GM19468 (cell line): ENCODE measurements at regions not wholly inside any gene's neighbourhood (a gene's known extent, or its start where the extent isn't known, plus 50 kb on each side); places are given as distances from the start of the nearest gene placed in this dataset.
"Not testable (repeated sequence)": the region's sequence is repeated elsewhere in the genome, so short reads cannot be mapped to it uniquely, and the experiment has no call there.

ENCODE experiments used
- ATAC-seq: cut with Tn5 transposase; IDR thresholded peaks from one replicate; pipeline ENCODE4 v1.9.1; 2021; ENCODE audit warnings: mild to moderate bottlenecking, moderate library complexity, moderate number of reproducible peaks; ENCODE audit not compliant: unreplicated experiment; ENCODE audit errors: extremely low read depth

DNA sequence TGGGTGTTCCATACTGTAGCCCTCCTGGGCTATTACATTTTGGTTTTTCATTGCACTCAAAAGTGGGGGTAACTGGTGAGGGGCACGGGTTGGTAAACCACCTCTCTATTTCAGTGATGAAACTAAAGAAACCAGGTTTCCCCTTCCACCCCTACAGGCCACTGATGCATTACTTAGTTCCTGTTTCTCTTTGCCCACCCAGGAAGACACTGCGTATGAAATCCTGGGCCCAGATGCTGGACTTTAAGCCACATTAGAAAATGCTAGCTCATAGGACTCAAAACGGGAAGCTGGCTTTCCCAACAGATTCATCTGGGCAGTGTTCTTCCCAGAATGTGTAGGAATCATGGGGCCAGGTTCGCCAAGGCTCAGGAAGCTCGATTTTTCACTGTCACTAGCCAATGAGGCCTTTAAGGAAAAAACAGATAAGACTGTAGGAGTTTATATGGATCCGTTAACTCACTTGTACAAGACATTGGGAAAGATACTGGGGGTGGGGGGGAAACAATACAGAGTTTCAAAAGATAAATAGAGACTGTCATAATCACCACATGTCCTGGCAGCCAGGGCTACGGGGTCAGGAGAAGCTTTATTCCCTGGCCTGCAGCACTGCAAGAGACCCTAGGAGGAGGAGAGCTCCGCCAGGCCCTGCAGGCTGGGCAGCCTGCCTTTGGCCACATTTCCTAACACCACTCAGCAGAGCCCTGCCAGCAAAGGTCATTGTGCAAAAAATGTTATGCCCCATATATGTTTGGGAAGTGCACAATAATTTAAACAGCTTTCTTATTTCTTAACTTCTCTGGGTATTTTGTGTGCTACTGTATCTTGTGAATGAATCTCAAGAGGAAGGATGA, 228.5 kb upstream of the PLGLB2 start:
- not testable (repeated sequence) for ATAC-seq

DNA sequence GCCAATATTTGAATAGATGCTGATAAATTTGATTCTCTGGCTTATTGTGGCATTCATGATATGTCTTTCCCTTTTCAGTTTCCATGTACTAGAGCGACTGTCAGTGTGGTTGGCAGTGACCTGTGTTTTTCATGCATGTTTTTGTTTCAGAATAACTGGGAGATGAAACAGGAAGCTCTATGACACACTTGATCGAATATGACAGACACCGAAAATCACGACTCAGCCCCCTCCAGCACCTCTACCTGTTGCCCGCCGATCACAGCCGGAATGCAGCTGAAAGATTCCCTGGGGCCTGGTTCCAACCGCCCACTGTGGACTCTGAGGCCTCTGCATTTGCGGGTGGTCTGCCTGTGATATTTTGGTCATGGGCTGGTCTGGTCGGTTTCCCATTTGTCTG, 226.8 kb upstream of the PLGLB2 start:
- peak; percentile 57 for ATAC-seq

DNA sequence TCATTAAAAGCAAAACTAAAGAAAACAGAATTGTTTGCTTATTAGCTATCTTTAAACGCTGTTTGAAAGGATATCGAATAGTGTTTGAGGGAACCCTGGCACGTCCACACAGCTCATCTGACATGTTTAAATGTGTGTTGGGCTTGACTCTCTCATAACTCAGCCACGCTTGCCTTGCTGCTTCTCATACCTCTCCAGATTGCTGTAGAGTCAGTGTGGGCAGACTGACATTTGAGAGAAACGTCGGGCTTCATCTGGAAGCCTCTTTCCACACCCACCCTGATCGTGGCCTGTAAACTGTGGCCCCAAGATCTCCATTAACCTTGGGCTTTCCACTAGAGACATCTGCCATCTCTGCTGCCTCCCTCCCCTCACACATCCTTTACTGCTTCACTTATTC, 226.4 kb upstream of the PLGLB2 start:
- ATAC-seq, result not testable (repeated sequence)

DNA sequence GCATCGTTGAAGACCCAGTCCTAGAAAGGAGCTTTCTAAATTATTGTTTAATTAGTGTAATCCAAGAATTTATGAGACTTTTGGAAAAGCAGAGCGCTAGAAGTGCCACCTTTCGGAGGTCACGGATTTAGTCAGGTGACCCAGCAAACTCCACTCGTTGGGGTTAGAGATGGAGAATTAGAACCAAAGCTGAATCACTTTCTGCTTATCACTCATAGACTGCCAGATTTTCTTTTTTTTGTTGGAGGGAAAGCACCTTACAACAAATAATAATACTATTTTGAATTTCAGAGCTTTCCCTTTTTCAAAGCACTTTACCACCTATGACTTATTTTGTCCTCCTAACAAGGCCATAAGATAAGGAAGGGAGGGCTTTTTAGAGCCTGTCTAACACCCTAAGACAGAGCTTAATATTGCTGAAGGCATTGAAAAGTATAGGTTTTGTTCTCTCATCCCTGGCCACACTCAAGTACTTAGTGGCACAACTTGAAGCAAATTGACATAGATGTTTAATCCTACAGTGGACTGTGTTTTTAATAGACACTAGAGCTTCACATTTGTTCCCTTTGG, 223.2 kb upstream of the PLGLB2 start:
- ATAC-seq, result not testable (repeated sequence)

DNA sequence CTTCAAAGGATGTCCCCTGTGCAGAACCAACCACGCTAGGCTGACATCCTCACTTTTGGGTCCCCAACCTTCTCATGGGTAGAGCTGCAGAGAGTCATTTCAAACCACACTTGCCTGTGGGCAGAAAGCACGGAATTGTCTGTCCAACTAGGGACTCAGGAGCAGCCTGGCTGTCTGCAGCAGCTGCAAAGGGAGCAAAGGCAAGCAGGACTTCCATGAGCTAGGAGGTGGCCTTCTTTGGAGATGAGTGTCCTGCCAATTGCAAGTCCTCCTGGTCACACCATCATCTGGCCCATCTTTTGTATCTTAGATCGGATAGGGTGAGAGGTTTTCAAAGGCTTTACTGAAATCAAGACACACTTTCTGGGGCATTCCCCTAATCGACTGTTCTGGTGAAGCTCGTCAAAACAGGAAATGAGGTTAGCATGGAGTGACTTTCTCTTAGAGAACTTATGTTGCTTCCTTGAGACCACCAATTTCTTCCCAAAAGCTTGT, 222.3 kb upstream of the PLGLB2 start:
- not testable (repeated sequence) for ATAC-seq

DNA sequence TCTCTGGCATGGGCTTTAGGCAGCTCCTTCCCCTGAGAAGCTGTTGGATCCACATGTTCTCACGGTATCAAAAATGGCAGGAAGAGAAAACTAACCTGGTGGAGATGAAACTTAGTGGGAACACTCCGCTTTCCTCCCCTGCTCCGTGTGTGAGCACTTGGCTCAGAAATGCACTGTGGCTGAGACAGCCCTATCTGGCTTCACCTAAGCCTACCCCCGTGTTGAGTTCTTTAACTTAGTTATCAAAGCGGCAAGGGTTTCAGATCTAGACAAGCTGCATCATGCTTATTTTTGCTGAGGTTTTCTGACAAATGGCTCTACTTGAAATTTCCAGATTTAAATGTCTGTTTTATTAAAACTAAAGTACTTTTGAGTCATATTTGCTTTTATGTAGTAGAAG, 221.6 kb upstream of the PLGLB2 start:
- ATAC-seq, result not testable (repeated sequence)

DNA sequence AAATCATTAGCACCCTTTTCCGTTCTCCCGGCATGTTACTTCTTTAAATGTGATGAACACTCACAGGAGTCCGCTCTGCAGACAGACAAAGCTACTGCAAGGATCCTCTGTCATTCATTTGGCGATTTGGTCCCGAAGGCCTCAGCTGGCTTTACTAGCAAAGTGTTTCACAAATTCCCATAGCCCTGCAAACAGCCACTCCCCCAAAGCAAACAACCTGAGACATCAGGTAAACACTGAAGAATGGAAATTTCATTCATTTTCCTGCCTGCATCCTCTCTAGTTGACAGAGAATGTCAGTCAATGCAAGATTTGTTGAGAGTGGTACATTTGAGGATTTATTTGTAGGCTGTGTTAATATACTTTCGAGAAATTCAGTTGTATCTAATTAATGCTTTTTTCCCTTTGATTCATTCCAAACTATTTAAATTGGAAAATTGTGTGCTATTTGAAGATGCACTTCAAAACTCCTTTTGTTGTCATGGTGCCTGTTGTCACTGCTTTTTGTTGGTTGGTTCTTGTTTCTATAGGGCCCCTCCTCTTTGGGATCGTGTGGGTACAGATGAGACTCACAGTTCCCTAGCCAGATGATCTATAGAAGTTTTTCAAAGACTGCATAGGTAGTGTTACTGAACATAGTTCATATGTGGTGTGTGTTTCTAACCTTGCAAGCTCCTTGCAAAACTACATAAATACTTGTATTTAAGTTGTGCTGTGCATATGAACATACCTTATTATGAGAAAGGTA, 215.7 kb upstream of the PLGLB2 start:
- not testable (repeated sequence) for ATAC-seq

DNA sequence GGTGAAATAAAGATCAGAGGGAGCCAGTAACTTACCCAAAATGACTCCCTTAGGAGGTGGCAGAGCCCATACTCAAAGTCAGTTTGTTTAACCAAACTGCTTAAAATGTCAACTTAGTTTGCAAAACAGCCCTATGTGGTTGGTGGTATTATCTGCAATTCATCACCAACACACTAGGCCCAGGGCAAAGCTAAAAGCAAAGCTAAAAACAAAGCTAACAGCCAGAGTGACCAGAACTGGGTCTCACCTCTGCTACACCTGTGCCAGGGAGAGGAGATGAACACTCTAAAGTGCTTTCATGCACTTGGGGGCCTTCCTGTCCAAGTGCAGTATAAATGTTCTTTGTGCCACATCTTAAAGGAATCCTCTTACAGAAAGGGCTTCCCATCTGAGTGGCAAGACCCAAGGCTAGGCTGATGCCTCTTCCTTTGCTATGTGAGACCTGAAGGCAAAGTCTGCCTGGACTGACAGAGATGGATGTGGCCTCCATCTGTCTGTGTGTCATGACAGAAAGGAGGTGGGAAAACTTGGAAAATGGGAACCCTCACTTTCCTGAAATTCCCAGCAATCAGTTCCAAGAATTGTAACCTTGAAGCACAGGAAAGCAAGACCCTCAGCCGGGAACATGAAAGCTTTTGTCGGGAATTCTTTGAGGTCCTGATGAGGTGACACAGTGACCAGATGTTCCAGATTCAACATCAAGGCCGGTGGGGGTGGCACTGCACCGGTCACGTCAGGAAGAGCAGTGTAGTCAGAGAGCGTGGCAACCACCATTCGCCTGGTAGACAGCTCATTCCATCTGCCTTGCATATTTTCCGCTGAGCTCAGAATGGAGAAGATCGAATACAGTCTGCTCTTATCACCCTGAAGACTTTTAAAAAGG, 214.3 kb upstream of the PLGLB2 start:
- ATAC-seq, result not testable (repeated sequence)

DNA sequence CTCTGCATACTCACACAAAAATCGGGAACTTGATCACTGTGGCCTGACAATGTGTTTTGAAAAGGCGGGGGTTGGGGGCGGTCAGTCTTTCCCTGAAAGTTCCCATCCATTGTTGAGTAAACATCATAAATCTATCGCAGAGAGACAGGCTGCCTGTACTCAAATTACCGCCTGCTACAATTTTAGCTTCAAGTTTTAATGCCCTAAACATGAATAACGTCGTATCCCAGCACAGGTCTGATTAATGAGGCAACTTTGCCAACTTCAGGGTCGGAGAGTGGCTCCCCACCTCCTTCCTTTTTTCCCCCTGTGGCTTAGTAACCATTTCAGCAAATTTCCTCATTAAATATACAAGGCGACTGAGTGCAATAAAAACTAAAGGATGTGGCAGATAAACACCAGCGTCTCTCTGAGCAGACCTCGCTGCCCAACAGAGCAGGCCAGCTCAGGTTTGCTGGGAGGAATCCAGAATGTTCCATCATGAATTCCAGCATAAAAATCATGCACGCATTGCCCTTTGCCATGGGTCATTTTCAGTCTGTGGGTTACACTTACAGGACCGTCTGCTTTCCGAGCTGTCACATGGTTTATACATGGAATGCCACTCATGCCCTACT, 213.5 kb upstream of the PLGLB2 start:
- not testable (repeated sequence) for ATAC-seq

DNA sequence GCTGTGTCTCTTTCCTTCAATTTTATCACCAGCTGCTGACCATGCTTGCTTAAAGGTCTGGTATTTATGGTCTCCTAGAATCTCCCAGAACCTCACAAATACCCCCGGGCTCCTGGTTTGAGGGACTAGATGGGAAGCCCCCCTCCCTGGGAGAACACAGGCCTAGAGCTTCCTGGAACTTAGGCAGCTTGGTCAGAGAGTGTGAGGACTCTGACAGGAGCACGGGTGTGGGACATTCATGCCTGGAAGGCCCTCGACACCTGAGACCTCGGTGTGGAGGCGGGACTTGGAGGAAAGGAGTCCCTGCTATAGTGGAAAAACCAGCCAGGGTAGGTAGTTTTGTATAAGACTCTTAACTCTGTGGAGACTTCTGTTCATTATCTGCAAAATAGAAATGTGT, 211.5 kb upstream of the PLGLB2 start:
- not testable (repeated sequence) for ATAC-seq

DNA sequence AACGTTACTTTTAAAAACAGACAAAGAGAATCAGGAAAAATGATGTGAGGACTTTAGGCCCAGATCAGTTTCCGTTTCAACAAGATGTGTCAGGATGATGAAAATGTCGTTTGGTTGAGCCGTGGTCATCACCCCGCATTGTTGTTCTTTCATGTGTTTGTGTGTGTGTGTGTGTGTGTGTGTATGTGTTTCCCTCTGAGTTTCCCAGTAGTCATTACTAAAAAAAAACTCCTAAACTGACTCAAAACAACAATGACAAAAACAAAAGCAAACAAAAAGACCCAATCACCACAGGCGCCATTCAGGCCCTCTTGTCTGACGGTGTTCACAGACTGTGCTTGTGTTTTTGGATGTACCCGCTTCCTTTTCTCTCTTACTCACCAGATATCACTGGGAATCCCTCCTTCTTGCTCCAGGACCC, 210.6 kb upstream of the PLGLB2 start:
- not testable (repeated sequence) for ATAC-seq

DNA sequence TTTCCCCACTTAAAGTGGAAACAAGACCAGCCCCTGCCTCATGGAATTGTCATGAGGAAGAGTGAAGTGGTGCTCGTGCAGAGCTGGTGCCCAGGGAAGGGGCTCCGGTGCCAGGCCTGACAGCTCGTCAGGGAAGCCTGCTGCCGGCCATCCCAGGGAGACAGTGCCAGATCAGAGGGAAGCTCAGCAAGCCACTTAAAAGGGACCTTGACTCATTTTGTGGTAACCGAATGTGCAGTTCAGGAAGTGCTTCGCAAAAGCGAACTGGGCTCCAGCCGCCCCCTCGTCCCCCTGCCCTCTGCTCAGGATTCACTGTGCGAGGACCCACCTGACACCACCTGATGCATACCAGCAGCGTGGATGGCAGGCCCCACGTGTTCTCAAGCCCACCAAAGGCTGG, 209.6 kb upstream of the PLGLB2 start:
- not testable (repeated sequence) for ATAC-seq

DNA sequence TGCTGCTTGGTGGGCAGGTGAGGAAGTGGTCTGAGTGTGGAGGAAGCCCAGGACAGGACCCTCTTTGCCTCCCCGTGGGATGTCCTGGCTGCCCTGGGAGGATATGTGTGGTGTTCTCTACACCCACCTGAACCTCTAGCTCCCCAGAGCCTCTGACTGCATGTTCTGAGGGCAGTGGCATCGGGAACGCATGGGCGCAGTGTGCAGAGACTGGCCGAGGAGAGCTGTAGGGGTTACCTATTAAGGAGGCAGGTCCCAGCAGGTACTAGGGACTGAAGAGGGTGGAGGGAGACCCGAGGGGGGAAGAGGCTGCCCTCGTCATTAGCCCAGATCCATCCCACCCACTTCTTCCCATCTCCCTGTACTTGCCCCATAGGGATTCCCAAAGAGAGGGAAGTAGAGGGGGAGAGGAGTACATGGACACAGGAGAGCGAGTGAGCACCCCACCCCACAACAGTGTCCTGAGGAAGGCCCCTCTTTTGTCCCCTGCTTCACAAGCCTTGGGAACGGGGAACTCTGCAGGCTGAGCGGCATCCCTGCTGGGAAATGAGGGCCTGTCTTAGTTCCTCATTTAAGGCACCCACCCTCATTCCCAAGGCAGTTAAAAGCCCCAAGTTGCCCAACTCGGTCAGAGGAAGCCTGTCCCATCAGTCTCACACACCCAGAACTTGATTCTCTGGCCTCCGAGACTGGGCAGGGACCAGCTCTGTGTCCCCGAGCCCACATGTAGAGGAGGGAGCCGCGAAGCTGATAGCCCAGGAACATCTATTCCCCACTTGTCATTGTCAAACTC, 208.5 kb upstream of the PLGLB2 start:
- not testable (repeated sequence) for ATAC-seq

DNA sequence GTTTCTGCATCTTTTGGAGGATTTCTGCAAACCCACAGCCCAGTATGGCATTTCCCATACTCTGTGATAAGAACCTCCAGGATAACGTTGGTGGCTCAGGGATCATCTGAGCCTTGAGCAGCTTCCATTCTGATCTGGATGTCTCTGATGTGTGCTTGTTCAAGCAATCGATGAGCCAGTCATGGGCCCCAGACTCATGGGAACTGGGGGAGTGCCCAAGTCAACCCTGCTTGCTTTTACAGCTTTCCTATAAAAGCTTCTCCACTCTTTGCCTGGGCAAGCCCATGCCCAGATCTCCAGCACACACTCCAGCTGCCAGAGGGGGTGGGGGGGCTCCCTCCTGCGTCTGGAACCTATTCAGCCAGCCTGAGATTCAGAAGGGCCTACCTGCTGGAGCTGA, 207.6 kb upstream of the PLGLB2 start:
- not testable (repeated sequence) for ATAC-seq

DNA sequence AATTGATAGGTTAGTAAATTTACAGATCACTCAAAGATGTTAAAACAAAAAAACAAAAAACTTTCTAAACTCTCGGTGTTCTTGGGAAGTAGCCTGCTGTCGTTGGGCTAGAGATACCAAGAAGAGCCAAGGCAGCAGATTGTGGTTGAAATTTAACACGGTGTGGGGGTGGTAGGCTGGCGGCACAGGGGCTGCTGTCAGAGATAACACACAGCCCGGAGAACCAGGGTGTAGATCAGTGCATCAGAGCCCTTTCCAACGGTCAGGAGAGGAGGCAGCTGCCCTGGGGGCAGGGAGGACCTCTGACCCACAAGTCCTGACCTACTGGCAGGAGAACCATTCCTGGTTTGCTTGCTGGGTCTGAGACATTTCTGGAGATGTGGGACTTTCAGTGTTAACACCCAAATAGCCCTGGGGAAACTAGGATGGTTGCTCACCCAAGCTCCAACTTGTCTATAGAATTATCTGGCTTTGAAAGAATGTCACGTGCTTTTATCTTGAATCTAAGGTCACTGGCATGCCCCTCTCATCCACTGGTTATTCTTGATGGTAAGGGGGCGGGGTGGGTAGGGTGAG, 205.2 kb upstream of the PLGLB2 start:
- not testable (repeated sequence) for ATAC-seq

DNA sequence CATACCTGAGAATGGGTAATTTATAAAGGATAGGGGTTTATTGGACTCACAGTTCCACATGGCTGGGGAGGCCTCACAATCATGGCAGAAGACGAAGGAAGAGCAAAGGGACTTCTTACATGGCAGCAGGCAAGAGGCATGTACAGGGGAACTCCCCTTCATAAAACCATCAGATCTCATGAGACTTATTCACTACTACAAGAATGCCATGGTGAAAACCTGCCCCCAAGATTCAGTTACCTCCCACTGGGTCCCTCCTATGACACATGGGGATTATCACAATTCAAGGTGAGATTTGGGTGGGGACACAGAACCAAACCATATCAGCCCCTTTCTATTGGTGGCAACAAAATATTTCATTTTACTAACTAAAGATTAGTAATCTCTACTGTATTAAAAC, 204.1 kb upstream of the PLGLB2 start:
- ATAC-seq, result not testable (repeated sequence)

DNA sequence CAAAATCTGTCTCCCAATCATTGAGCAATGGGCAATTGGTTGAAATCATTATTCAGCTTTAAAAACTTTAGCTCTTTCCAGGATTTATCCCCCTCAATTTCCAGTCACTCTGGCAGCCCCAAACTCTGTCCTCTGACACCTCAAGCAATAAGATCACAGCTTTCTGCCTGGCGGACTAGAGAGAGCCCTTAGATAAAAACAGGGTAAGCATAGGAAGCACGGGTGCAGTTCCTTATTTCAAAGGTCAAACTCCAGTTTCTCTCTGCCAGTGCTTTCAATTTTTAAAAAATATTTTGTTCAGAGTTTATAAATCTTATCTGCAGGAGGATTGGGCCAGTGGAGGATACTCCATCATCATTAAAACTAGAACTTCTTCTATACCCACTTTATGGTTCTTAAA, 200.8 kb upstream of the PLGLB2 start:
- not testable (repeated sequence) for ATAC-seq

DNA sequence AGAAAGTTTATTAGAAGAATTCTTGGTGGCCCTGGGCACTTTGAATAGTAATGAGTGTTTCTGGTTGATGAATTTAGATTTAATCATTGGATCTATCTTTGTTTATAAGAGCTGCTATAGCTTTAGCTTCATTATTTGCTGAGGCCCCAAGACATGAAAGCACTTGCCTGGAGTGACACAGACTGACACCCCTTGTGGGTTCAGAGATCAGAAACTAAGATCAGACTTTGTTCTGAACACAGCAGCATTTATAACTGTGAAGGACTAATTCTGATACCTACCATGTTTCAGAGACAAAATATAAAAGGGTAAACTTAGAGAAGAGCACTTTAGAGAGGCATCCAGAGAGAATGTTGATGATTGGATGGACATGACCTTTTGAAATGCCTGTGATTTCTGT, 199.9 kb upstream of the PLGLB2 start:
- not testable (repeated sequence) for ATAC-seq
